ENCODE measurements at regions not wholly inside any gene's neighbourhood (a gene's known extent, or its start where the extent isn't known, plus 50 kb on each side); places are given as distances from the start of the nearest gene placed in this dataset.

DNA sequence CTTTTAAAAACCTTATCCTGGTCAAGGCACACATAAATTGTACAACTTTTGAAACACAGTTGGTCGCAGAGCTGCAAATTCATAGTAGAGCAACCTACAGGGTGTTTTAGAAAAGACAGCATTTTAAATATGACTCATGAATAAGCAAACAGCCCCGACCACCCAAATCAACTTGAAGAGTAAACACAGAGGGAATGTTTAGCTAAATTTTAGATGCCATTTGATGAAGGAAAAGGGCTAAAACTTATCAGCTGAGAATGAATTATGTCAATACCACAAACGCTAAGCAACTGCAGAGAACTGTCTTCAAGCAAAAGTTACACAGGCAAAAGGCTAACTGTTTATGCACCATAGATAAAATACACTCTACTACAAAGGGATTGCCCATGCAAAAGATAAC lies 427.5 kb upstream of the PSMD7 start:
- in situ Hi-C loops (cut with HindIII; ENCODE audit: low sequenced_read_pairs): no loop called here
- no peak overlapping the region for H3K4me3 ChIP-seq (ENCODE audit: low read depth, low read length)
- DNase-seq (ENCODE audit: low read depth): no peak
- TF ChIP-seq, protein P1, sequence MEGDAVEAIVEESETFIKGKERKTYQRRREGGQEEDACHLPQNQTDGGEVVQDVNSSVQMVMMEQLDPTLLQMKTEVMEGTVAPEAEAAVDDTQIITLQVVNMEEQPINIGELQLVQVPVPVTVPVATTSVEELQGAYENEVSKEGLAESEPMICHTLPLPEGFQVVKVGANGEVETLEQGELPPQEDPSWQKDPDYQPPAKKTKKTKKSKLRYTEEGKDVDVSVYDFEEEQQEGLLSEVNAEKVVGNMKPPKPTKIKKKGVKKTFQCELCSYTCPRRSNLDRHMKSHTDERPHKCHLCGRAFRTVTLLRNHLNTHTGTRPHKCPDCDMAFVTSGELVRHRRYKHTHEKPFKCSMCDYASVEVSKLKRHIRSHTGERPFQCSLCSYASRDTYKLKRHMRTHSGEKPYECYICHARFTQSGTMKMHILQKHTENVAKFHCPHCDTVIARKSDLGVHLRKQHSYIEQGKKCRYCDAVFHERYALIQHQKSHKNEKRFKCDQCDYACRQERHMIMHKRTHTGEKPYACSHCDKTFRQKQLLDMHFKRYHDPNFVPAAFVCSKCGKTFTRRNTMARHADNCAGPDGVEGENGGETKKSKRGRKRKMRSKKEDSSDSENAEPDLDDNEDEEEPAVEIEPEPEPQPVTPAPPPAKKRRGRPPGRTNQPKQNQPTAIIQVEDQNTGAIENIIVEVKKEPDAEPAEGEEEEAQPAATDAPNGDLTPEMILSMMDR (IDR thresholded peaks at IDR 0.05; ENCODE audit: low read depth, low read length, missing control alignments): no peak

- TF ChIP-seq, protein P1 (IDR thresholded peaks at IDR 0.05; ENCODE audit: low read depth, low read length, missing control alignments): no peak
- in situ Hi-C loops (cut with HindIII; ENCODE audit: low sequenced_read_pairs): no loop called here
- no peak for DNase-seq (ENCODE audit: low read depth)
- no peak overlapping the region for H3K4me3 ChIP-seq (ENCODE audit: low read depth, low read length)
These were observed 431.7 kb upstream of the PSMD7 start for GRCh38 chr16:73864868-73865267.

GRCh38 chr16:73858326-73858725 lies 438.3 kb upstream of the PSMD7 start:
- H3K4me3 ChIP-seq (ENCODE audit: low read depth, low read length): no peak overlapping the region
- TF ChIP-seq, protein P1 (IDR thresholded peaks at IDR 0.05; ENCODE audit: low read depth, low read length, missing control alignments): no peak
- in situ Hi-C loops (cut with HindIII; ENCODE audit: low sequenced_read_pairs): loop anchor here (10.0 kb wide), 1 partner anchor 54 kb away; no protein-coding TSS in a partner anchor
- DNase-seq (ENCODE audit: low read depth): no peak

DNA sequence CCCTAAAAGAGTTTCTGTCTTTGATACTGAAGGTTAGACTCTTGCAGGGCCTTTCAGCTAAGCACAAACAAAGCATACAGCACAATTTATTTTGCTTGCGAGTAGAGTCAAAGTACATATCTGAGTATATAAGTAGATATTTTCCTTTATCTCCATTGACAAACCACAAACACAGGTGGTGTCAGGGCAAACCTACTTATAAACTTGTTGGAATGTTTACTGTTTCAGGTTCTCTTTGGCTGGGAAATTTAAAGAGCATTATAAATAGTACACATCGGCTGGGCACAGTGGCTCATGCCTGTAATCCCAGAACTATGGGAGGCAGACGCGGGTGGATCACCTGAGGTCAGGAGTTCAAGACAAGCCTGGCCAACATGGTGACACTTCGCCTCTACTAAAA lies 442.6 kb upstream of the PSMD7 start:
- no peak overlapping the region for H3K4me3 ChIP-seq (ENCODE audit: low read depth, low read length)
- DNase-seq (ENCODE audit: low read depth): no peak
- TF ChIP-seq, protein P1 (IDR thresholded peaks at IDR 0.05; ENCODE audit: low read depth, low read length, missing control alignments): no peak
- in situ Hi-C loops (cut with HindIII; ENCODE audit: low sequenced_read_pairs): loop anchor here (10.0 kb wide), 1 partner anchor 49 kb away; no protein-coding TSS in a partner anchor

DNA sequence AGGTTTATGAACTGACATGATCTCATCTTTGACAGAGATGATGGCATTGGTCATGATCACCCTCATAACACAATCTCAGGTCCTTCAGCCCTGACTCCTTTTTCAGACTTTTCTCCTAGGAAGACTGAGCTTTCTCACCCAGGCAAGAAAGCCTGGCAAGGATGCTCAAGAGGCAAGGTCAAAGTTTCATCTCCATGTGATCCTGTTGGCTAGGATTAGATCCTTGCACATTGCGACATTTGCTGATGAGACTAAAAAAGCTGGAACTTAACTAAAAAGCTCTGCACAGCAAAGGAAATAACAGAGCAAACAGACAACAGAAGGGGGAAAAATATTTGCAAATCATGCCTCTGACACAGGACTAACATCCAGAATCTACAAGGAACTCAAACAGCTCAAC lies 444.1 kb upstream of the PSMD7 start:
- TF ChIP-seq, protein P1 (IDR thresholded peaks at IDR 0.05; ENCODE audit: low read depth, low read length, missing control alignments): no peak
- no peak for DNase-seq (ENCODE audit: low read depth)
- no peak overlapping the region for H3K4me3 ChIP-seq (ENCODE audit: low read depth, low read length)
- in situ Hi-C loops (cut with HindIII; ENCODE audit: low sequenced_read_pairs): loop anchor here (10.0 kb wide), 1 partner anchor 48 kb away; no protein-coding TSS in a partner anchor

DNA sequence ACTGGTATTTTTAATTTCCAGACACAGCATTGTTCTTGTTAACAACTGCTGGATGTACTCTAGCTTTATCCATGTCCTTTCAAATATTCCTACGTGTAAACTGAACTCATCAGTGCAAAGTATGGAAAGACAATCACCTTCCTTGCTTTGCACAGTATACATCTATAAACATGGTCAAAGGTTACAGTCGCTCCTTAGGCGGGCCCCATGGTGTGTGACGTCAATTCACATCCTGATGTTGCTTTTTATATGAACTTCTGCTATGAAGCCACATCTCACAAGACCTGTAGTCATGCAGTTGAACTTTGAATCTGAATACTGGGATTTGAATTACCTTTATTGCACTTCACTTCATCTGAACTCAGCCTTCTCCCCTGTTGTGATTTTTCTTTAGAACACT lies 447.6 kb upstream of the PSMD7 start:
- in situ Hi-C loops (cut with HindIII; ENCODE audit: low sequenced_read_pairs): no loop called here
- DNase-seq (ENCODE audit: low read depth): no peak
- TF ChIP-seq, protein P1 (IDR thresholded peaks at IDR 0.05; ENCODE audit: low read depth, low read length, missing control alignments): no peak
- H3K4me3 ChIP-seq (ENCODE audit: low read depth, low read length): no peak overlapping the region

- H3K4me3 ChIP-seq (ENCODE audit: low read depth, low read length): no peak overlapping the region
- TF ChIP-seq, protein P1 (IDR thresholded peaks at IDR 0.05; ENCODE audit: low read depth, low read length, missing control alignments): no peak
- DNase-seq (ENCODE audit: low read depth): no peak
- in situ Hi-C loops (cut with HindIII; ENCODE audit: low sequenced_read_pairs): no loop called here
These were observed 449.5 kb upstream of the PSMD7 start for GRCh38 chr16:73847090-73847489.

Data from astrocyte of the cerebellum (primary cell).